Keratinocyte (primary cell): ENCODE measurements at regions not wholly inside any gene's neighbourhood (a gene's known extent, or its start where the extent isn't known, plus 50 kb on each side); places are given as distances from the start of the nearest gene placed in this dataset.

ENCODE experiments used
- CTCF ChIP-seq, 3 experiments: IDR thresholded peaks in 1 of 3; conservative IDR thresholded peaks in 1 of 3; optimal IDR thresholded peaks in 1 of 3; 2 replicates in 2 of 3; 3 replicates in 1 of 3; pipeline versions ENCODE3 to v1.5.1; 2011; ENCODE audit warnings: low read length in 3 of 3, mild to moderate bottlenecking in 3 of 3, moderate library complexity in 2 of 3, control low read depth in 1 of 3, inconsistent platforms in 1 of 3; ENCODE audit not compliant: insufficient read depth in 2 of 3; ENCODE audit errors: extremely low read depth in 1 of 3
- EZH2 ChIP-seq: IDR thresholded peaks from one replicate; pipeline ENCODE4 v1.6.1; 2012; ENCODE audit warnings: inconsistent platforms, mild to moderate bottlenecking, low read length, moderate library complexity

GRCh38 chr4:59848457-59848856 lies 1351.7 kb upstream of the ADGRL3 start:
- no peak for TF ChIP-seq CTCF (optimal IDR thresholded peaks at IDR 0.05 in 1 of 3, IDR thresholded peaks at IDR 0.05 in 1 of 3, conservative IDR thresholded peaks at IDR 0.05 in 1 of 3; ENCODE audit: extremely low read depth in 1 of 3, insufficient read depth in 2 of 3, low read length in 3 of 3)
- no peak for TF ChIP-seq EZH2
